ENCODE measurements at regions not wholly inside any gene's neighbourhood (a gene's known extent, or its start where the extent isn't known, plus 50 kb on each side); places are given as distances from the start of the nearest gene placed in this dataset.

GRCh38 chr1:215471463-215471862 lies 95.6 kb upstream of the KCTD3 start:
- no peak for DNase-seq (ENCODE audit: low read depth in 1 of 2, low spot score in 1 of 2)
- Histone ChIP-seq H3K27ac (no peak overlapping the region), H3K4me3 (no peak overlapping the region), H3K9me3 (ENCODE audit: low read depth) (no peaks in the 10 kb centered on the region), H3K4me1 (ENCODE audit: low read depth) (no peaks in the 10 kb centered on the region), H3K27me3 (no peaks in the 10 kb centered on the region), H3K36me3 (no peaks in the 10 kb centered on the region)
- no peak for TF ChIP-seq CTCF (IDR thresholded peaks at IDR 0.05; ENCODE audit: low read depth, low read length)

- Histone ChIP-seq H3K4me3 (no peak overlapping the region), H3K9me3 (ENCODE audit: low read depth) (no peaks in the 10 kb centered on the region), H3K27ac (no peak overlapping the region), H3K27me3 (no peaks in the 10 kb centered on the region), H3K4me1 (ENCODE audit: low read depth) (no peaks in the 10 kb centered on the region), H3K36me3 (no peaks in the 10 kb centered on the region)
- no peak for DNase-seq (ENCODE audit: low read depth in 1 of 2, low spot score in 1 of 2)
- TF ChIP-seq CTCF (IDR thresholded peaks at IDR 0.05; ENCODE audit: low read depth, low read length), result no peak
These were observed 94.4 kb upstream of the KCTD3 start for GRCh38 chr1:215472723-215473122.

- no peaks in the 10 kb centered on the region for H3K9me3 ChIP-seq (ENCODE audit: low read depth)
- peak in 1 of 2 donors; percentile 11 for DNase-seq (ENCODE audit: low read depth in 1 of 2, low spot score in 1 of 2)
These were observed 93.2 kb upstream of the KCTD3 start for GRCh38 chr1:215473943-215474342.

GRCh38 chr1:215474940-215475339 lies 92.2 kb upstream of the KCTD3 start:
- no peaks in the 10 kb centered on the region for H3K27me3 ChIP-seq
- H3K9me3 ChIP-seq (ENCODE audit: low read depth), result no peaks in the 10 kb centered on the region
- no peak for DNase-seq (ENCODE audit: low read depth in 1 of 2, low spot score in 1 of 2)
- H3K27ac ChIP-seq, result no peak overlapping the region
- no peak overlapping the region for H3K4me3 ChIP-seq
- TF ChIP-seq CTCF (IDR thresholded peaks at IDR 0.05; ENCODE audit: low read depth, low read length), result no peak
- H3K4me1 ChIP-seq (ENCODE audit: low read depth), result no peaks in the 10 kb centered on the region
- no peaks in the 10 kb centered on the region for H3K36me3 ChIP-seq

More at GRCh38 chr1:215473943-215474342, 93.2 kb upstream of the KCTD3 start:
- no peak for TF ChIP-seq CTCF (IDR thresholded peaks at IDR 0.05; ENCODE audit: low read depth, low read length)
- Histone ChIP-seq H3K4me1 (ENCODE audit: low read depth) (no peaks in the 10 kb centered on the region), H3K27me3 (no peaks in the 10 kb centered on the region), H3K36me3 (no peaks in the 10 kb centered on the region), H3K4me3 (no peak overlapping the region), H3K27ac (no peak overlapping the region)

GRCh38 chr1:215475796-215476481 lies 91.2 kb upstream of the KCTD3 start:
- no peak for TF ChIP-seq CTCF (IDR thresholded peaks at IDR 0.05; ENCODE audit: low read depth, low read length)
- H3K9me3 ChIP-seq (ENCODE audit: low read depth), result no peaks in the 10 kb centered on the region
- H3K27ac ChIP-seq, result no peak overlapping the region
- no peaks in the 10 kb centered on the region for H3K4me1 ChIP-seq (ENCODE audit: low read depth)
- DNase-seq (ENCODE audit: low read depth in 1 of 2, low spot score in 1 of 2), result peak in 1 of 2 donors; percentile 53
- H3K4me3 ChIP-seq, result no peak overlapping the region
- H3K27me3 ChIP-seq, result no peaks in the 10 kb centered on the region
- H3K36me3 ChIP-seq, result no peaks in the 10 kb centered on the region

All from cardiac muscle cell (in vitro differentiated cells and primary cell).